GM18867 (cell line): ENCODE measurements at regions not wholly inside any gene's neighbourhood (a gene's known extent, or its start where the extent isn't known, plus 50 kb on each side); places are given as distances from the start of the nearest gene placed in this dataset.

Source experiments
- ATAC-seq: cut with Tn5 transposase; IDR thresholded peaks from one replicate; pipeline ENCODE4 v1.9.1; 2021; ENCODE audit warnings: mild to moderate bottlenecking, moderate library complexity; ENCODE audit not compliant: unreplicated experiment

DNA sequence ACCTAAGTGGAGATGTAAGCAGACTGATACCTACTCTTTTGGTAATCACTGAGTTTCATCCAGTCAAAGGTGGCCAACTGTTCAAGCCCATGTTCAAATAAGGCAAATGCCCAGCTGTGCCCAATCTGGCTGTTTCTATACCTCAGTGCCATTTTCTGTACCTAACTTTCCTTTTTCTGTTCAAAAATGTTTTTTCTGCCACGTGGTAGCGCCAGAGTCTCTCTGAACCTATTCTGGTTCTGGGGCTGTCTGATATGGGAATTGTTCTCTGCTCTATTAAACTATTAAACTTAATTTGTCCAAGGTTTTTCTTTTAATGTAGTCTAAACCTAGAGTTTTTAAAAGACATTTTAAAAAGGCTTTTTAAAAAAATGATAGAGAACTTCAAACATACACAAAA, 391.2 kb downstream of the NOVA1 start:
- ATAC-seq, result no peak

DNA sequence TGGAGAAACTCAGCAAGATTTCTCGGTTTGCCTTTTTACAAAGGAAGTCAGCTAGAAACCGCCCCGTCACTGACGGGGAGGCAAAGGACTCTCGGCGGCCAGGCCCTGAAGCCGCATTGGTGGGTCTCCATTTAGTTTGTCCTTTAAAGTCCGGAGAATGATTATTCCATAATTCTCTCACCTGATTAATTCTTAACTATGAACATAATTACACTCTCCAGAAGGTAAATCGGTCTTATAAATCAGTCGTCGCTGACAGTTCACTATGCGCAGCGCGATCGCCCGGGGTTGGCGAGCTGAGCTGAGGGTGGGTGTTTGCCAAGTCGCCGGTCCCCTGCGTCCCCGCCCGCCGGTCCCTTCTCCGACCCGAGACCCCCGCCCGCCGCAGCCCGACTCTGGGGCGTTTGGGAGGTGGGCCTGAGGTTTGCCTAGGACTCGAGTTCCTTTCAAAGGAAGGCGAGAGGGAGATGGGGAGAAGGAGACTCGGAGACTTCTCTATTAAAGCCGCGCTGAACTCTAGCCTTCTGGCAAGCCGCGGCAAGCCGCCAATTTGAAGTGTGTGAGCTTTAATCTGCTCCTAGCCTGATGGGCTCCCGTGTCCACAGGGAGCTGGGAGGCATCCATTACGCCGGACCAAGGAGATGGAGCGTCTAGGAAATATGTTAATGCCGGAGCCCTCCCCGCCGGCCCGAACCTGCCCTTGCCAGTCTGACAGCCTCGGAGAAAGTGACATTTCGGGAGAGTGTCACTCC, 392.9 kb downstream of the NOVA1 start:
- ATAC-seq, result no peak

DNA sequence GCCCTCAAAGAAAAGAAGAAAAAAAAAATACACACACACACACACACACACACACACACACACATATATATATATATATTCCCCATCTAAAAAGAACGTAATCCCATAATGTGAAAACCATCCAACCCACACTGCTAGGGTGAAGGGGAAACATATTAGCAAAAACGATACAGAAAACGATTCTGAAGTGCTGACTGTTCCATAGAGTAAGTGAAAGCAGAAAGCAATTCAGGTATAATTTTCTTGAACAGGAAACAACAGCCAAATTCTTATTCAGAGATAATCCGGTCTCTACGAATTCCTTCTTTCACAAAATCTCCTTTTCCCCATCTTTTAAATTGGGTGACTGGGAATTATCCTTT, 393.5 kb downstream of the NOVA1 start:
- ATAC-seq, result no peak

DNA sequence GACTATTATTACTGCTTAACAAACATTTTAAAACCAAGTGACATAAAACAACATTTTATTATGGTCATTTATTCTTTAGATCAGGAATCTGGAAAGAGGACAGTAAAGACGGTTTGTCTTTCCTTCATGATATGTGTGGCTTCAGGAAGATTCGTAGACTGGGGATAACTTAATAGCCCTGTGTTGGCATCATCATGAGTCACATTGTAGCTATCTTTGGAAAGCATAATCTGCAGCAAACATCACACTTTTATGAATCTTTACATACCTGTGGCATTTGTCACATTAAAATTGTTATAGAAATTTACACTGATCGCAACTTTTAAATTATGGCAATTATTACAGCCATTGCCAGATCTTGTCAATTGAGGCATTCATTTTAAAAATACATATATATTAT, 397.1 kb downstream of the NOVA1 start:
- ATAC-seq, result no peak

DNA sequence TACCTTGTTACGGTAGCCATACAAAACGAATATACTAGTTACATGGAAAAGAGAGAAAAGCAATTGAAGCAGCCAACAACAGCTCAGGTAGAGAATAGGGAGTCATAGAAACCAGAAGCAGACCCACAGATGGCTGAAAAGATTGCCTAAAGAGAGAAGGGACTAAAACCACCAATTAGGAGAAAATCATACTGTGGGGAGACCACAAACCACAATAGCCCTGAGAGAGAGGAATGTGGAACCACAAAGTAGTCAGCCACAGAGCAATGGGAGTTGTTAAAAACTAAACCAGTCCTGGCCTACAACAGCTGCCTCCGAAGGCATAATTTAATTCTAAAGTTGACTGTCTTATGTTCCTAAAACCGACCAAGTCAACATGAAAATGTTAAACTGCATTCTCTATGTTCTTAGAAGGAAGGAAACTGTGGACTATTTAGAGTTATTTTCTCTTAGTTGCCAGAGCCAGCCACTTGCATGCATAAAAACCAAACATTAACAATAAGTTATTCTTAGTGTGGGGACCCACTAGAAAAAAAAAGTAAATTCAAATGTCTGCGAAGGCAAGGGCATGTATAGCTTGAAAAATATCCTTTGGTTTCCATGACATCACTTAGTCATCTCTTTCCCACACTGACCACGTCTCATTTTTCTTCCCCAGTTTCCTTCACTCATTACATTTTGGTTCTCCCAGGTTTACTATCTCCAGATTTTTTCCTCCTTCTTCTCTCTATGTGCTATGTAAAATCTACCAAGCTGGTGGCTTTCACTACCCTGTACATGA, 398.1 kb downstream of the NOVA1 start:
- no peak for ATAC-seq

DNA sequence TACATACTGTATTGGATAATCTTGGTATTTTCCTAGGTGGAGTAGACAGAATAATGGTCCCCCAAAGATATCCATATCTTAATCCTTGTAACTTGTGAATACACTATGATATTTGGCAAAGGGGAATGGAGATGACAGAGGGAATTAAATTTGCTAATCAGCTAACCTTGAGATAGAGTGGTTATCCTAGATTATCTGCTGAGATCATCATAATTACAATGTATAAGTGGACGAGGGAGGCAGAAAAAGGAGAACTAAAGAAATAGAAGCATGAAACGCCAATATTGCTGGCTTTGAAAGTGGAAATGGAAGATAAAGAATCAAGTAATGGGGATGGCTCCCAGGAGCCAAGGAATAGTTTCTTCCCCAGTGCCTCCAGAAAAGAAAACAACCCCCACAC, 398.7 kb downstream of the NOVA1 start:
- ATAC-seq, result no peak

DNA sequence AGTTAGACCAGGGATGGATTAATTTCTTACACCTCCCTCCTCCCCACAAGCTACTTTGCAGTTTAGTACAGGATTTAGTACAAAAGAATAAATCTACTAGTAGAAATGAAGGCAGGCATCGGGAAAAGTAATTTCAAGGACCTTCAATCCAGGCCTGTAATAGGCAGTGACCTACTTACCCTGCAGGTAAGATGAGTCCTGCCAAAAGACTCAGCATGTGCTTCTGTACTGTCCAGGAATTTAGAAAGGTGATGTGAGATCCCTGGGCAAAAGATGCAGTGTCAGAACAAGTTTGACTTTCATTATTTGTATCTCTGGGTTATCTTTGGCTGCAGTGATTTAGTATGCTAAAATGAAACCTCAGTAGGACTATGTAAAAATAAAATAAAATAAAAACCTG, 403.0 kb downstream of the NOVA1 start:
- no peak for ATAC-seq

DNA sequence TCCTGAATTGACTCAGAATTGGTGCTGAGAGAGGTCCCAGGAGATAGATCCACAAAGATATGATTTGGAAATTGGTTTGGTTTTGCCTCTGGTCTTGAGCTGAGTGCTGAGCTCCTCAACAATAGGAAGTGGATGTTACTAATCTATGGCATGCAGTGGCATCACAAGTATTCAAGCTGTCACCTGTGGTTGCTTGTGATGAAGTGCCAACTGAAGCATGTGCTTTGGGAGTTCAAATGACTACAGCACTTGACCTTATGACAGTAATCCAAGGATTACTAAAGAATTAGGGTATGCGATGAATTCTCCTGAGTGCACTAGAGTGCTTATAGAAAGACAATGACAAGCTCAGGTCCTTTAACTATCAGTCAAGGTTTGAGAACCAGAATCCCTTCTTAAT, 406.2 kb downstream of the NOVA1 start:
- no peak for ATAC-seq

DNA sequence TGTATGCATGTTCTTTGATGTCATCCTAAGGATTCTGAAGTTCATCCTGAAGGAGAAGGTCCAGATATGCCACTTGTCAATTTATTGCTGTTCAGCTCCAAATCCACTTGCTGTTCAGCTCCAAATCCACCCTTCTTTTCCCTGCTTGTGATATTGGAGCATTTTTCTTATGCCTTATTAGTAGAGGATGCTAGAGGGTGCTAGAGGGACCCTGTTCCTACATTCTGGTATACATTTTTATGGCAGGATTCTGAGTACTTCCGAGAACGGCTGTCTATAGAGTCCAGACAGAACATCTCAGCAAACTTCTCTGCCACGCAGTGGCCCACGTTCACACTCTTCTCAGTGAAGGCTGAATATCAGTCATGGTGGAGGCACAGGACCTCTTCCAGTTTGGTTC, 406.7 kb downstream of the NOVA1 start:
- no peak for ATAC-seq

DNA sequence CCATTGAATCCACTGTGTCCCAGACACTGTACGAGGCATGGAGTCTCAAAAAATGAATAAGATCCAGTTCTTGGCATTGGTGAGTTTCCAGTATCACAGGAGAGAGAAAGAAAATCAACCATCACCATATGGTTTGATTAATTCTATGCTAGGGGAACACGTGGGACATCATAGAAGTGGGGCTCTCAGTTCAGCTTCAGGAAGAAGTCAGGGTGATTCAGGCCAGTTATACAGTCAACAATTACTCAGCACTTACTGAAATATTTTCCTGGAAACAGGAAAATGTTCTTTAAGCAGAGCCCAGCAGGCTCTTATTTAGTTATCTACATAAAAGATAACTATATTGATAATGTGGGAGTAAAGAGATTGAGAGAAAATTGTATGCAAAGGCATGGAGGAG, 407.2 kb downstream of the NOVA1 start:
- ATAC-seq, result no peak

DNA sequence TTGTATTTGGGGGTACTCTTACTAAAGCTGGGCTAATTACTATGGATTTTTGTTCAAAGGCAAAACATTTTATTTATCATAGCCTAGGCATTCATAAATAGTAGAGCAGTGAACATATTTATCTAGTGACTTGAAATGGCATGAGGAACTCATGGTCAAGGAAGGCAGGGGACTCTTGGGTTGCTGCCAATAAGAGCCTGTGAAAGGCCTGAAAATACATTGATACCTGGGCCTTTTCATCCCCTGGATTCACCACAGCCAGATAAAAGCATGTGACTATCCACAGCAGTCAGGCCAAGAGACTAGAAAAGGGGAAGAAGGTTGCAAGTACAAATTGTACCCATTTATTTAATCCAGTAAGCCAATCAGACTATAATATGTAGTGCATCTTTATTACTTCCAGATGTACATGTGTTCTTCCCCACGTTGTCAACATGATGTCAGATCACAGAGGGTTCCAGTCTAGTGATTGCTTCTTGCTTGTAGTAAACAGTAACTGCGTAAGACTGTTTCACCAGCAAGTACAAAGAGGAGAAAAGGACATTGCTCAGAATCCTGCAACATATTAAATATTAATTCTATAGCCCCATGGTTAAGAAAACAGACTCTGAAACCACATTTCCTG, 409.7 kb downstream of the NOVA1 start:
- no peak for ATAC-seq

DNA sequence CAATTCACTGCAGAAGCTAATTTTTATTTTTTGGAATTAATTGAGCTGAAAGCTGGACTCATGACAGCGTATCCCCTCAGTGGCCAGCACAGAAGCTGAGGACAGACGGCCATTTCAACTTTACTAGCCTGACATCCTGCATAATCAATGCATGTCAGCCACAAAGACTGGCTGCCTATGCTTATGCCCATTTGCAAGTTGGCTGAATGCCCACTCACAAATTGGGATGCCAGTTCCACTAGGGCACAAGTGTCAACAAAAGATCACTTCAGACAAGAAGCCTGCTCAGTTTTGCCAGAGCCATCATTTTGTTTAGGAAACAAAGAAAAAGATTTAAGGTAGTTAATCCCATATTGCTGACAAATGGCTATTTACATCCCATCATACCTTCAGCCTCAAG, 417.6 kb downstream of the NOVA1 start:
- ATAC-seq, result no peak

DNA sequence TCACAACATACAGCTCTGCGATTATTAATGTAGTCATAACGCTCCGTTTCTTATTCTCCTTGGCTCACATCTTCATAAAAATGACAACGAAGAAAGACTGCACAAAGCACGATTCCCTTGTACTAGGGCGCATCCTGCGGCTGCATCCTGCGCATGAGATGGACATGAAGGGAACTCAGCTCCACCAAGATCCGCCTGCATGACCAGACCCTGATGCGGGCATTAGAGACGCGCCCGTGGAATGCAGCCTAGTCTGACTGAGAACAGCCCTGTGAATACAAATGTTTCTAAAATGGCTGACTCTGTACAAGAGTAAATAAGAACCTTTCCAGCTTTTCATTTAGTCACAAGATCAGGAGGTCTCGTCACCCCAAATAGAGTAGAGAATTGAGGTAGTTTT, 422.2 kb downstream of the NOVA1 start:
- ATAC-seq, result no peak

DNA sequence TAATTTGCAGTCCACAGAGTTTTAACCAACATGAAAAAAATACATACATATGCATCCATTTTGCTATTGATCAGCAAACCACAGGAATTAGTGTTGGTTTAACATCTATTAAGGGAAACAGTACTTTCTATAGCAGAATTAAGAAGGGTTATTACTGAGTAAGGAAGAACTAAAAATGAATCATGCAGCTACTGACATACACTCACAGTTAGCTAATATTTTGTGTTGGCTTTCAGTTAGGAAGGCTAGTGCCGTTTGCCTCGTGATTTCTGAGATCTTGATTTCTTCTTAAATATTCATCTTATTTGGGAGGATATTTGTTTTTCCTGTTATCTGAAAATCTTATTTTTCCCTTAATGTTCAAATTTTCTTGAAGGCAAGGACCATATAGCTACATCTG, 423.4 kb downstream of the NOVA1 start:
- no peak for ATAC-seq

DNA sequence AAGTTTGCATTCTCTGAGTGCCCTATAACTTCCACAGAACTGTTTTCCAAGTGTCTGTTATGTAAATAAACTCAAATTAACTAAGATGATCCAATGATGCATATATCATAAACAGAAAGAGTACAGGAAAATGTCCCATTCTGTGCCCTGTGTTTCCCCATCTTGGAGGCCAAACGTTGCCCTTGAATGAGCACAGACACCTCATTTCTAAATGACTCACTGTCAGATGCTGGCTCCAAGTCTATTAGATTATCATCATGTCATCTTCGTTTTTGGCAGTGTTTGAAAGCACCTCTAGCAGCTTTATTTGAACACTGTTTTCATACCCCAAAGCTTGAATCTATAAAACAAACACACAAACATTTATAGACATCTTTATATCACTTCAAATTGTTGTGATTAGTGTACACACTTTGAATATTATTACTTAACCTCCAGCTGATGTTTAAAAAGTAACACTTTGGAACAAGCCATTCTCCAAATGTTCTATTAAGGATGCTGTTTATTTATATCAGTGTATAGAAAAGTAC, 424.2 kb downstream of the NOVA1 start:
- no peak for ATAC-seq

DNA sequence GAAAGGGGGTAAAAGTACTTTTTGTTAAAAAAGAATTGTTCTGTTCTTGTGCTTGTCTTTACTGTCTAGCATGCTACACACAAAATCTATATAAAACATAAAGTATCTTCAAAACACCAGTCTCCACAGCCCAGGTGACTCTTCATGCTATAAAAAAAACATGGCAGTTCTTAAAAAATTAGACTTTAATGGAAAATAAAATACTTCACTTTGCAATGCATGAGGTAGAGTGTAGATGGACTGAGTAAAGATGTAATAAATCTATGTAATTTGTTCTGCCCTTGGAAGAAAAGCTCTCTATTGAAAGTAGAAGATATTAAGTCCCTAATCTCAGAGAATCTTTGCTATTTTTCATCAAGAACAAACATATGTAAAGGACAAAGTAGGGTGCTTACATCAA, 425.4 kb downstream of the NOVA1 start:
- no peak for ATAC-seq

DNA sequence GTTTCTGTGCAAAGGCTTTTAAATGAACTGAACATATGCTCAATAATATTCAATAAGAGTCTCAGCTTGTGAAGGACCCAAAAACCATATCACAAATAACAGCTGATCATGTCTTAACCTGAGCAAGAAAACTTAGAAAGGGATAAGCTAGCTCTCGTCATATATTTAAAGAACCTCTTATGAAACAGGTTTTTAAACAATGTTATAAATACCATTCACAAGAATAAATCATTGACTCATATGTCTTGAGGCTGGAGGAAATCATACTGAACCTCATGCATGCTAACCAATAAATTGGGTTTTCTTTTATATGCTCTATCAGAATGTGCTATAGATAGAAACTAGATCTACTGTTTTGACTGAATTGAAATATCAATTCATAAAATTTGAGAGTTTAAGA, 426.9 kb downstream of the NOVA1 start:
- ATAC-seq, result no peak

DNA sequence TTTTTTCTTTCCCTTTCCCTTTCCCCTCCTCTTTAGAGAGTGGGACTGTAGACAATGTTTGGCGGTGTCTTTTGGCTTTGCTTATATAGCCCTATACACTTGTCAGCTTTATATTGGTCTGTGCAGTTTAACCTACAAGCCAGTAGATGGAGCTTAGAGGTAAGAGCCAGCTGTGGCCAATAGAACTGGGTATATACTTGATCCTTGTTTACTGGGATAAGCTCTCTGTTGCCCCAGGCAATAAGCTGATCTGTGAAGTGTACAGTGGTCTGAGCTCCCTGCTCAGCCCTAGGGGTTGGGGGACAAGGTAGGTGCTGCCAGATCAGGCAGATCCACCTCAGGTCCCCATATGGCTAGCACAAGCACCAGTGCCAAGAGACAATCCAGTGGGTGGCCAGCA, 434.1 kb downstream of the NOVA1 start:
- no peak for ATAC-seq

DNA sequence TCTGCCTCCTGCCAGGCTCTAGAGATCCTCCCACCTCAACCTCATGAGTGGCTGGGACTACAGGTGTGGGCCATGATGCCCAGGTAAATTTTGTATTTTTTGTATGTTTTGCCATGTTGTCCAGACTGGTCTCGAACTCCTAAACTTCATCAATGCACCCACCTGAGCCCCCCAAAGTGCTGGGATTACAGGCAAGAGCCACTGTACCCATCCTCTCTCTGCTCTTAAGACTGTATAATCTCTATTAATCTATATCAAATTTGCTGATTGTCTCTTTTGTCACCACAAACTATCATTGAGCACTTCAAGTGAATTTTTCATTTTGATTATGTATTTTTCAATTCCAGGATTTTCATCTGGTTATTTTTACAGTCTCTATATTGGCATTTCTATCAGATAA, 440.3 kb downstream of the NOVA1 start:
- no peak for ATAC-seq

DNA sequence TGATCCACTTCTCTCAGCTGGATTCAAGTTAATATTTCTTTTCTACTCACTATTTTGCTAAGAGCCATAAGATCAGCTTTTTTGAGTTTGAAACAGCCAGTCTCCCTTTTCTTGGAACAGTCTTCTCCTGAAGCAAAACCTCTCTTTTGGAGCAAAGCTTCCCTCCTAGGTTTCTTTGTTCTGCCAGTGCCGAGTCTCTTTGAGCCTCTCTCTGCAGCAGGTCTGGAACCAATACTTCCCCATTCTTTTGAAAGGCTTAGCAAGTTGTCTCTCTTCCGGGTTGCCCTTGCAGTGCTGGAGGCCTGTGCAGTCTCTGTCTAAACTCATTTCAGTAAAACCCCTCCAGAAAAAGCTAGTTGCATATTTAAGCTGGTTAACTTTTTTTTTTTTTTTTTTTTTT, 454.8 kb downstream of the NOVA1 start:
- no peak for ATAC-seq

DNA sequence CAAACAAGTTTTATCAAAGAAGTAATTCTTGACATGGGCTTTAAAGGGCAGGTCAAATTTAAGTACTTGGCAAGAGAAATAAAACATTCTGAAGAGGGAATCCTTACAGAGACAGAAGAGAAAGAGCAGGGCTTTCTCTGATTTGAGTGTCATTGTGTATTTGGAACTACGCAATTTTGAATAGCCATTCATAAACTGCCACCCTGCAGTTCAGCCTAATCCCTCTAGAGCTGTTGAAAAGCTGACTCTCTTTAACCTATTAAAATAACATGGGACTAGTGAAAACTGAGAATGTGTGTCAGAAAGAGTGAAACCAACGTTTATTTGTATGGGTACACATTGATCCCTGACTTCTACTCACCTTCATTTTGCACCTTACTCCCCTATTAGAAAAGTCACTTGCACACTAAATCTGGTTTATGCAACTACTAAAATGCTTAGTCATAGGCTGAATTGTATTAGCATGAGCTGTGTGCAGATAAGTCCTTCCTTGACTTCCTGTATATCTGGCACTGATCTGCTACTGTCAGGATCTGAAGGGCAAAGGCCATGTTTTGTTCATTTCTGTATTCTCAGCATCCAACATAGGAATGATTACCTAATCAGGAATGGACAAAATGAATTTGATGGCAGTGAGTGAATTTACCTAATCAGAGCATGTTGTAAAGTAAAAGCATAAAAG, 458.9 kb downstream of the NOVA1 start:
- no peak for ATAC-seq
